Lower leg skin (tissue), 3 donors: ENCODE measurements at regions not wholly inside any gene's neighbourhood (a gene's known extent, or its start where the extent isn't known, plus 50 kb on each side); places are given as distances from the start of the nearest gene placed in this dataset.

ENCODE experiments used
- POLR2A ChIP-seq, 2 donors: fragments of 450-650 bp; IDR thresholded peaks; one replicate each; pipeline ENCODE4 v1.6.1; 2016 to 2017; ENCODE audit warnings: antibody characterized with exemption in 2 of 2, mild to moderate bottlenecking in 1 of 2, moderate library complexity in 1 of 2
- TF ChIP-seq, protein P1 (sequence below), 3 donors: fragments of 450-650 bp; IDR thresholded peaks; one replicate each; pipeline ENCODE4 v1.5.1; 2016; ENCODE audit warnings: antibody characterized with exemption in 3 of 3, mild to moderate bottlenecking in 3 of 3, moderate library complexity in 2 of 3

DNA sequence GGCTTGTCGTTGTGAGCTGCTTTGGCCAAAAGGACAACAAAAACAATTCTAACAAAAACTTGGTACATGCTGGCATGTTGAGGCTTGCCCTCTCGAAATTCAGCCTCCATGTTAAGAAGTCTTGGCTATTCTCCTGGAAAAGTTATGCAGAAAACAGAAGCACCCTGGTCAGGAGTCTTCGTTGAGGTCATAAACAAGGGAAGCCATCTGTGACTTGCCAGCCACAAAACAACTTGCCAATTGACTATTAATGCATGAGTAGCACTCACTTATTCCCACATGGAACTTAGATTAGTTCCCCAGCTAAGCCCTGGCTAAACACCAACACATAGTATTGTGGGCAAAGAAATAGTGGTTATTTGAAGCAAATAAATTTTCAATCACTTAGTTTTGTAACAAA, 521.0 kb upstream of the CHD1 start:
- TF ChIP-seq POLR2A (IDR thresholded peaks at IDR 0.05) = no peak
- TF ChIP-seq, protein P1, sequence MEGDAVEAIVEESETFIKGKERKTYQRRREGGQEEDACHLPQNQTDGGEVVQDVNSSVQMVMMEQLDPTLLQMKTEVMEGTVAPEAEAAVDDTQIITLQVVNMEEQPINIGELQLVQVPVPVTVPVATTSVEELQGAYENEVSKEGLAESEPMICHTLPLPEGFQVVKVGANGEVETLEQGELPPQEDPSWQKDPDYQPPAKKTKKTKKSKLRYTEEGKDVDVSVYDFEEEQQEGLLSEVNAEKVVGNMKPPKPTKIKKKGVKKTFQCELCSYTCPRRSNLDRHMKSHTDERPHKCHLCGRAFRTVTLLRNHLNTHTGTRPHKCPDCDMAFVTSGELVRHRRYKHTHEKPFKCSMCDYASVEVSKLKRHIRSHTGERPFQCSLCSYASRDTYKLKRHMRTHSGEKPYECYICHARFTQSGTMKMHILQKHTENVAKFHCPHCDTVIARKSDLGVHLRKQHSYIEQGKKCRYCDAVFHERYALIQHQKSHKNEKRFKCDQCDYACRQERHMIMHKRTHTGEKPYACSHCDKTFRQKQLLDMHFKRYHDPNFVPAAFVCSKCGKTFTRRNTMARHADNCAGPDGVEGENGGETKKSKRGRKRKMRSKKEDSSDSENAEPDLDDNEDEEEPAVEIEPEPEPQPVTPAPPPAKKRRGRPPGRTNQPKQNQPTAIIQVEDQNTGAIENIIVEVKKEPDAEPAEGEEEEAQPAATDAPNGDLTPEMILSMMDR (IDR thresholded peaks at IDR 0.05) = no peak
